ENCODE measurements at regions not wholly inside any gene's neighbourhood (a gene's known extent, or its start where the extent isn't known, plus 50 kb on each side); places are given as distances from the start of the nearest gene placed in this dataset.
"Not testable (repeated sequence)": the region's sequence is repeated elsewhere in the genome, so short reads cannot be mapped to it uniquely, and the experiment has no call there.

GRCh38 chr6:74362391-74362790, 666.4 kb downstream of the CD109 start:
- no peak for DNase-seq

GRCh38 chr6:74357321-74357720, 661.3 kb downstream of the CD109 start:
- no peak for DNase-seq

GRCh38 chr6:74356391-74356790, 660.4 kb downstream of the CD109 start:
- no peak for DNase-seq

- DNase-seq, result no peak
Observed at GRCh38 chr6:74346936-74347535, 651.0 kb downstream of the CD109 start.

GRCh38 chr6:74343804-74344203, 647.8 kb downstream of the CD109 start:
- DNase-seq, result no peak

- DNase-seq, result not testable (repeated sequence)
Observed at GRCh38 chr6:74343321-74343720, 647.3 kb downstream of the CD109 start.

- no peak for DNase-seq
Observed at GRCh38 chr6:74334722-74335121, 638.7 kb downstream of the CD109 start.

- no peak for DNase-seq
Observed at GRCh38 chr6:74333406-74333805, 637.4 kb downstream of the CD109 start.

GRCh38 chr6:74320715-74321114, 624.7 kb downstream of the CD109 start:
- no peak for DNase-seq

GRCh38 chr6:74320074-74320473, 624.1 kb downstream of the CD109 start:
- DNase-seq, result no peak

GRCh38 chr6:74319292-74319691, 623.3 kb downstream of the CD109 start:
- DNase-seq, result no peak

GRCh38 chr6:74318738-74319137, 622.7 kb downstream of the CD109 start:
- no peak for DNase-seq

- DNase-seq, result no peak
Observed at GRCh38 chr6:74312081-74312480, 616.1 kb downstream of the CD109 start.

- no peak for DNase-seq
Observed at GRCh38 chr6:74311431-74311830, 615.4 kb downstream of the CD109 start.

GRCh38 chr6:74289884-74290283, 593.9 kb downstream of the CD109 start:
- DNase-seq, result no peak

- DNase-seq, result no peak
Observed at GRCh38 chr6:74287932-74288331, 591.9 kb downstream of the CD109 start.

GRCh38 chr6:74287441-74287840, 591.4 kb downstream of the CD109 start:
- DNase-seq, result no peak

GRCh38 chr6:74284284-74284683, 588.3 kb downstream of the CD109 start:
- DNase-seq, result no peak

- no peak for DNase-seq
Observed at GRCh38 chr6:74283532-74283931, 587.5 kb downstream of the CD109 start.

- no peak for DNase-seq
Observed at GRCh38 chr6:74282143-74282689, 586.2 kb downstream of the CD109 start.

GRCh38 chr6:74280130-74280692, 584.2 kb downstream of the CD109 start:
- no peak for DNase-seq

GRCh38 chr6:74277777-74278186, 581.8 kb downstream of the CD109 start:
- no peak for DNase-seq

- no peak for DNase-seq
Observed at GRCh38 chr6:74273541-74273940, 577.5 kb downstream of the CD109 start.

- DNase-seq, result no peak
Observed at GRCh38 chr6:74269600-74269858, 573.5 kb downstream of the CD109 start.

Measured in T-helper 1 cell (primary cell).